Ammon's horn (tissue), 1 donor: ENCODE measurements at regions not wholly inside any gene's neighbourhood (a gene's known extent, or its start where the extent isn't known, plus 50 kb on each side); places are given as distances from the start of the nearest gene placed in this dataset.
"Not testable (repeated sequence)": the region's sequence is repeated elsewhere in the genome, so short reads cannot be mapped to it uniquely, and the experiment has no call there.

ENCODE experiments used
- DNase-seq: peaks from one replicate; pipeline ENCODE4 v3.0.0-alpha.2; 2016; ENCODE audit warnings: low spot score

DNA sequence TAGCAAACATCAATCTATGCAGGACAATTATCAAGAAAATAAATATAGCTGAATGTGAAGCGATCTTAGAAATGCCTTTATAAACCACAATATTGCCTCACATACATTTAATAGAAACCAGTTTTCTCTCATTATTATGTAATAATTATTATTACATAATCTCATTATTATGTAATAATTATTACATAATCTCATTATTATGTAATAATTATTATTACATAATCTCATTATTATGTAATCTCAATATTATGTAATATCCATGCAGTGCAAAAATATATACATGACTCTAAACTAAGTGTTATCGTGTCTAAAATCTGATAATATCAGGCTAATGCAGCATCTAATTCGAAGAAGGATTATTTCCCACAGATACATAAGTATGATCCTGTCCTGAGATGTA, 563.9 kb upstream of the SEMA6A start:
- DNase-seq = no peak

DNA sequence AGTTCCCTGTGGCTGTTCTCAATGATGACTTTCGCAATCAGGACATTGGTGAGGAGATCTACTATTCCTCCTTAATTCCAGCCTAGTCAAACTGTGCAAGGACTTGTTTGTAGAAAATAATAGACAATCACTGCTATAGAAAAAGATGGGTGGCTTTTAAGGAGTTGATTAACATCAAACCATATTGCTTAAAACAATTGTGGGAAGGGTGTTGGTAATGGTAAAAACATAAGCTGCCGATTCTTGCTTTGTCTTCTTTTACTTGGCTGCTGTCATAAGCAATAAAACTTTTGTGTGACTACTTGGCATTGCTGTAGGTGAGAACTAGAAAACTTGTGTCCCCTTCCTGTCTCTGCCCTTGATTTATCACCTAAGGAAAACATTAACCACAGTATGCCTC, 561.2 kb upstream of the SEMA6A start:
- DNase-seq = no peak

DNA sequence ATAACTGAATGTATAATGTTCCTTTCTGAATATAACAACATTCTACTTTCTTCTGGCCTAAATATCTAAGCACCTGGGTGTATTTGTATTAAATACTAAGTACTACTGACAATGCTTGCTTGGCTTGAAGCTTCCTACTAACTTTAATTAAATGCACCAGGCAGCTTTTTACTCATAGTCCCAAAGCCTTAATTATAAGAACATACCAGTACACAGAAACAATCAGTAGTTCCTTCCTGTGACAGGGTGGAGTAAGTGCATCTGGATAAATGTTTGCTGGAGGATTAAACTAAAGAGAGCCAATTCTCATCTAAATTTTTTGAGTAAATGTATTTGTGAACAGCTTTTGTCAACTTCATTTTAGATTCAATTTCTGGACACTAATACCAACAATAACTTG, 558.6 kb upstream of the SEMA6A start:
- no peak for DNase-seq

DNA sequence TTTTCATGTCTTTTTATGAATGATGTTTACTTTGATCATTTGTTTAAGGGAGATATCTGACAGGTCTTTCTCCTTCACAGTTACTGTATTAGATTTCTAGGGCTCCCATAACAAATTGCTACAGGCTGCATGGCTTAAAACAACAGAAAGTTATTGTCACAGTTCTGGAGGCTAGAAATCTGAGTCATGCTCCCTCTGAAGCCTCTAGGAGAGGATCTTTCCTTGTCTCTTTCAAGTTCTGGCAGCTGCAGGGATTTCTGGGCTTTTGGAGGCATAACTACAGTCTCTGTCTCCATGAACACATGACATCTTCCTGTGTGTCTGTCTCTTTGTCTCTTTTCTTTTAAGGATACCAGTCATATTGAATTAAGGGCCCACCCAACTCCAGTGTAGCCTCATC, 557.3 kb upstream of the SEMA6A start:
- peak; percentile 17 for DNase-seq

DNA sequence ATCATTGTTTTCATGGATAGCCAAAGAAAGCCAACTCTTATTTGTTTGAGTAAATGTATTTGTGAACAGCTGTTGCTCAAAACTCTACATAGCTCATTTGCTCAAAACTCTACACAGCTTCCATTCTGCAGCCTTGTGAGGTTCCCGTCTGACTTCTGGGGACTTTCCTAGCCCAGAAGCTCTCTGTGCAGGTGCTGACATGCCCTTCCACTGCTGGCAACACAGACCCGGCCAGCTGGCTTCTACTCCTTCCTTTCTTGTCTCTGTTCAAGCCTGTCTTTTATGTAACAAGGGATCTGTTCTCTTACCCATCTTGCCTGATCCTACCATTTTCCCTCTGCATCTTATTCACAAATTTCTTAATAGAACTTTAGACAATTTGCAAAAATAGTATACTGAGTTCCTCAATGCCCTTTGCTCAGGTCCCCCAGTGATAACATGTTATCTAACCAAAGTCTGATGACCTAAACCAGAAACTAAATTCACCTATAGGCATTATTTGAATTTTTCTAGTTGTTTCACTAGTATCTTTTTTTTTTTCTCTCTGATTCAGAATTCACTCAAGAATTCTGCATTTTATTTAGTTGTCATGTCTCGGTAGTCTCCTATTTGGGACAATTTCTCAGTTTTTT, 556.5 kb upstream of the SEMA6A start:
- DNase-seq = no peak

DNA sequence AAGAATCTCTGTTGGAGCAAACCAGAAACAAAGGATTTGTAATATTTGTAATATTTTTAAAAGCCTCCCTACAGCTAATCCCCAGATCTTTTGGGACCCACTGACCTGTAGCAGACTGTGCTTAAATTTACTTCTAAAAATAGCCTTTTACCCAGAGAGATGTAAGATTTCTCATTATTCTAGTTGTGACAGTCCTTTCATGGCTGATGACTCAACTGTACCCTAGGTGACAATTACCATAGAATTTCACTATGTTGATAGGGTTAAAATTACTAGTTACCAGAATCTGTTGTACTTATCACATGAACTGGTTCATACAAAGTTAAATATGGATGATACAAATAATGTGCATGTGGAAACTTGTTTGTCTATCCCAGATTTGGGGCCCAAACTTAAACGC, 543.9 kb upstream of the SEMA6A start:
- DNase-seq = no peak

DNA sequence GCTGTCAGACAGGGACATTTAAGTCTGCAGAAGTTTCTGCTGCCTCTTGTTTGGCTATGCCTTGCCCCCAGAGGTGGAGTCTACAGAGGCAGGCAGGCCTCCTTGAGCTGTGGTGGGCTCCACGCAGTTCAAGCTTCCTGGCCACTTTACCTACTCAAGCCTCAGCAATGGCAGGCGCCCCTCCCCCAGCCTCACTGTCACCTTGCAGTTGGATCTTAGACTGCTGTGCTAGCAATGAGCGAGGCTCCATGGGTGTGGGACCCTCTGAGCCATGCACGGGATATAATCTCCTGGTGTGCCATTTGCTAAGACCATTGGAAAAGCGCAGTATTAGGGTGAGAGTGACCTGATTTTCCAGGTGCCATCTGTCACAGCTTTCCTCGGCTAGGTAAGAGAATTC, 542.7 kb upstream of the SEMA6A start:
- not testable (repeated sequence) for DNase-seq

DNA sequence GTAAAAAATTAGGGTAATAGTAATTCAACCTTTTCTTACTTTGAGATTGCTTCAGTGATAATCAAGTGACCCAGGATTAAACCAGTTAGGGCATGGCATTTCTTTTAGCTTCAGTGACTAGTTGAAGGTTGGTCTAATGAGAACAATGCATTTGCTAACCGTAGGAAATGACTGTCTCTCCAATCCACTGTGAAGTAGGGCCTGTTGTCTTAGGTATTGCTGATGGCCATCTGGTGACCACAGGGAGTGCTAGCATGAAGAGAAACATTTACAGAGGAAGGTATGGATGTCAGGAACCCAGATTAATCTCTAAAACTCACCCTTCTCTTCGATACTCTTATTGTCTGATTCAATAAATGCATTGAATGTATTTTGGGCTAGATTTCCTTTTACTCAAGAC, 535.9 kb upstream of the SEMA6A start:
- DNase-seq = no peak

DNA sequence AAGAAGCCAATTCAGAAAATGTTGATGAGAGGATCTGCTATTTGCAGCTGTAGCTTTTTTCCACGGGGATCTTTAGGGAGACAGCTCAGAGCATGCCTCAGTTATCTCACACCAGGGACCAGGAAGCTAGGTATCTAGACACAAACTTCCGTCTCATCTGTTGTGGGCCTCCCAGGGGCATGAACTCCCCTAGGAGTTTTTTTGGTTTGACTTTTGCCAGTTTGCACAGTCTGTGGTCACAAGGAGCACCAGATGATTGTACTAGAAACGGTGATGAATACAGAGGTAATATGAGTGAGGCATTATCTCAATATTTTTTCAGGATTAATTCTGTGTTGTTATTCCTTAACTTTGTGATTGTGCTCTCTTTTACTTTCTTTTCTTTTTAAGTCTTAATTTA, 533.2 kb upstream of the SEMA6A start:
- no peak for DNase-seq

DNA sequence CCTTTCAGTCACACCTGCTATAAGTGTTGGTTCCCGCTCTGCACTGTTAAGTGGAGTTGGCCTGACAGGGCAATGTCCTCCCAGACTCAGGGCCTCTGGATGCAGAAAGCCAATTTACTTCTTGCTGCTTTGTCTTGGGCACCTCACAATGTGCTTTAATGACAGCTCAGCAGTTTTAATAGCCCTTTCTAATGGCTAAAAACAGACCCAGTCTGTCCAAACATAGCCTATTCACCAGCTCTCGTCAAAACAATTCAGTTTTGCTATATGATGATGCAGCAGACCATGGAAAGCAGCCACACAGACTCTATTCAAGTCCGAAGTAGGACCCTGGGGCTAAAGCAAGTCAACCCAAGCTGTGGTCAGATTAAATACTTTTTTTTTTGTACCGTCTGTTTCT, 529.1 kb upstream of the SEMA6A start:
- DNase-seq = peak; percentile 11

DNA sequence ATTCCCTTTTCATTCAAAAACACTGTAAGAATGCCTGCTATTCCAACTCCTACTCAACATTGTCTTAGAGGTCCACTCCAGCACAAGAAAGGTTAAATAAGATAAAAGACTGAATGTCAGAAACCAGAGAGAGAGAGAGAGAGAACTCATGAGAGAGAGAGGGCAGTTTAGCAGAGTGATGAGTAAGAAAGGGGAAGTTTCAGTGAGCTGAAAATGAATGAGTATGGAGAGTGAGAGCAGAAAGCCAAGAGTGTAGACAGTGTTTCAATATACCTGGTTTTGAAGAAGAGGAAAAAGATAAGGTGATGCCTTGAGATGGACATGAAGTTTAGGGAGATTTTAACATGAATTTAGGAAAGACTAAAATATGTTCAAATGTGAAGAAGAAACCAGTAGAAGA, 528.0 kb upstream of the SEMA6A start:
- DNase-seq = no peak

DNA sequence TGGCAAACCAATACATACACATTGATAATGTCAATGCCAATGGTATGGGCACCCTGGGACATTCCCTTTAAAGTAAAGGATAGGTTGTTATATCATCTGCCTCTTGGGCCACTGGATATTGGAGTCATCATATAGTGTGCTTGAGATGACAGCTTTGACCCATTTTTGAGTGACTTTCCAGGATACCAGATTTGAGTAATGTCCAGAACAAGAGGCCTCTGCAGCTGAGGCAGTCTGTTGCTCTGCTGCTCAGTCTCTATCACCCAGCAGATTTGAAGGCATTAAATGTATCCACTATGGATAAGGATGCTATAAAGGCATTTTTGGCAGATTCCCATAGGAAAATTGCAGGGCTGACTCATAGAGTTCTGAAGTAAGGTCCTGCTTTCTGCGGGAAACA, 525.6 kb upstream of the SEMA6A start:
- no peak for DNase-seq

DNA sequence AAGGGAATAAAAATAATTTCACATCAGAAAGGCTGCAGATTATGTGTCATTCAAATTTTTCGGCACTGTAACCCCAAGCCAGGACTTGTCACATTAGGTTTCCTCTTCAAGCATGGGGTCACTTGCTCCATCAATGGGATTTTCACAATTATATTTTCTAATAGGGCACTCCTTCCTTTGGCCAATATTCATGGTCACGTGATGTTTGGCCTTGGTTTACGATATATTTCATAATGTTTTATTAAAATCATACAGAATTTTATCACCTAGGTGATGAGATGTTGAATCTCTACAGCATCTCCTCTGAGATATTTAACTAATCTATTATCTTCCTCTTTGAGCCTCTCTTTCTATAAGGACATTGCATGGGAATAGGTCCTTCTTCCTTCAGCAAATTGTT, 523.5 kb upstream of the SEMA6A start:
- no peak for DNase-seq

DNA sequence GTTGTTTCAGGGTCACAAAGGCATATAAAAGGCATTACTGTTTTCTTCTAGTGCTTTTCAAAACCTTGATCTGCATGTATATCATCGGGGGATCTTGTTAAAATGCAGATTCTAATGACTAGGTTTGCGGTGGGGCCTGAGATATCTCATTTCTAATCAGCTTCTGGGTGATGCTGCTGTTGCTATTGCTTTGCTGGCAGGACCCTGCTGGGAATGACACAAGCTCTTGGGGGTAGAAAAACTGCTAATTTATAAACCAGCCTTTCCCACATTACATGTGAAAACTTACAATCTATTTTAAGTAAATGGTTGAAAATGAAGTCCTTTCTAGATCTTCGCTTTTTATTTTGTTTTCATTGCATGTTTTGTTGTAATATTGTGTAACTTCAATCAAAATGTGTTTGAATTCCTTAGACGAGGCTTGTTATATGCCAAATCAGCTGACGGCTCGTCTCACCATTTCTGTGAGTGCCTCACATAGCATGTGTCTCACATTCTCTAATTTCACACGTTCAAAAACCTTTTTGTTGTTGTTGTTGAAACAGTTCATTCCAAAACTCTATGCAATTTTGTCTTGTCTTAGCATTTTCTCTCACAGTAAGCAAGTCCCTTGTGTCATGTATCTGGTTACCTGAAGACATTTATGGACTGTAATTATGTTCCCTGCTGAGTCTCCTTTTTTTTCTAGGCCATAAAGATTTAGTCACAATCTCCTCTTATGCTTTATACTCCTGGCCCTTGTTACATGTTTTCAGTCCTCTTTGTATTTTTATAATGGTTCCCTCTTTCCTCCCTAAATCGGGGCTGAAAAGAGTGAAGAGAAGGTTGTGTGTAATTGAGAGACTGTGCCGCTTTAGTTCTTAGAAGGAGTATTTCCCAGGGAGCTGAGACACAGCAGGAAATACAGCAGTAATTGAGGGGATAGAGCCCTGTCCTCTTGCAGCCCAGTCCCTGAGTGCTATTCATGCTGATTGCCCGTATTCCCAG, 521.0 kb upstream of the SEMA6A start:
- DNase-seq = no peak

DNA sequence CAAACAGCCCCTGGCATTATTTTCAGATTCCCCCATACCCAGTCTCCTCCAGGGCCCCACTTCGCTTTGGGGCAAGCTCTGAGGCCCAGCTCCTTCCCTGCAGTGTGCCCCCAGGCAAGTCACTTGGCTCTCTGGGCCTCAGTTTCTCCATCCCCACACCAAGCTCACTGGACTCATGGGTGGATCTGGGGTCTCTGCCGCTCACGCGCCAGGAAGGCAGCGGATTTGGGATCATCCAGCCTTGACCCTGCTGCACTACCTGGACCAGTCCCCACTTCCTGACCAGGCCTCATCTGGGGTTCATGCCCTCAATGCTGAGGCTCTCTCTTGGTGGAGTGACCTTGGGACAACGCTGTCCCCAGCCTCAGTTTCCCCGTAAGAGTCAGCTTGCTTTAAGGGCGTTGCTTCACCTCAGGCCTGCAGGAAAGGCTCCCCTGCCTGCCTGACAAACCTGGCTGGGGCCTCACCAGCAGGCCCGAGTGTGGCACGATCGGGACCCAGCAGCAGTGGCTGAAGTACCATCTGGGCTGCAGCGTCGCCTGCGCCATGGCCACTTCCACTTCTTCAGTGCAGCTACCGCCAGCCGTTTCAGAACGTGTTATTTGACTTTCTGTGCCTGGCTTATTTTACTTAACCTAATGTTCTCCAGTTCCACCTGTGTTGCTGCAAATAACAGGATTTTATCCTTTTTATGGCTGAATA, 519.6 kb upstream of the SEMA6A start:
- DNase-seq = no peak

DNA sequence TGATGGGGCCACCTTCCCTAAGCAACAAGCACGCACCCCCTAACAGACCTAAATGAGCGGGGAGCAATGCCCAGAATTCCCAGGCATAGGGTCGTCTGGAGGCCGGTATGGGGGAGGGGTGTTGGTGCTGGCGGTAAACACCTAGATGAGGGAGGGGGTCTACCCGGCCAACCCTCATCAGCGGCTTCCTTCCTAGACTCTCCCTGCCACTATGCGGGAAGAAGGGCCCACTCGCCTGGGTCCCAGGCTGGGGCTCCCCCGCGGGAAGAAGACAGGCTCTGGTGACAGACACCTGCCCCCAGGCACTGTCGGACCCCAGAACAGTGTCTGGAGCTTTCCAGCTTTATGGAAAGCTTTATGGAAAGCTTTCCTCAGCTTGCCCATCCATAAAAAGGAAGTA, 519.0 kb upstream of the SEMA6A start:
- no peak for DNase-seq

DNA sequence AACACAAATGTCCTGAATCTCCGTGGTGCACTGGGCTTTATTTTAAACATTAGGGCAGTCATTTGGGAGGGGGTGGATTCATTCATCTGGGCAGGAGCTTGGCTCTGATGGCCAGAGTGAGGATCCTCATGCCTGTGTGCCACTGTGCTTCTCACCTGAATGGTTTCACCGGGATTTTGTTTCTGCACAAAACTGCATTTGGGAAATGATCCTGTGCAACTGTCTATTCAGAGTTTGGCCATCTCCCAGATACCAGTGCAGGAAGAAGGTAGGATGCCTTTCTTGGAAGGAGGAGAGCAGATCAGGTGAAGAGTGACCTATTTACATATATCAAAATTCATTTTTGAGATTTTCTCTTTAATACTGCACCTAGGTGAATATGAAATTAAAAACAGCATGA, 514.4 kb upstream of the SEMA6A start:
- DNase-seq = no peak

DNA sequence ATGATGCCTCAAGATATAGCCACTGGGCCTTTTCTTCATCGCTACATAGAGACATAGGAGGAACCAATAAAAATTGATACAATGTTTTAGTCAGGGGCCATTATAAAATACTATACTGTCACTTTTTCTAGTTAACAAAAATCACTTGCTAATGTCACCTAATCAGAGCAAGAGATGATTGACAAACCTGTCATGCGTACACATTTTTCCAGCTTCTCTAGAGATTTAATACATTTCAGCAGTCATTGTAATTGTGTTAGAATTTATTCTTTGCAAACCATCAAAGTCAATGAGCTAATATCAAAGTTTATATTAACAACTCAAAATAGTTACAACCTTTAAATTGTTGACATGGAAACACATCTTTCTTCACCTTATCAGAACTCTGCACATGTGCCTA, 513.6 kb upstream of the SEMA6A start:
- DNase-seq = no peak

DNA sequence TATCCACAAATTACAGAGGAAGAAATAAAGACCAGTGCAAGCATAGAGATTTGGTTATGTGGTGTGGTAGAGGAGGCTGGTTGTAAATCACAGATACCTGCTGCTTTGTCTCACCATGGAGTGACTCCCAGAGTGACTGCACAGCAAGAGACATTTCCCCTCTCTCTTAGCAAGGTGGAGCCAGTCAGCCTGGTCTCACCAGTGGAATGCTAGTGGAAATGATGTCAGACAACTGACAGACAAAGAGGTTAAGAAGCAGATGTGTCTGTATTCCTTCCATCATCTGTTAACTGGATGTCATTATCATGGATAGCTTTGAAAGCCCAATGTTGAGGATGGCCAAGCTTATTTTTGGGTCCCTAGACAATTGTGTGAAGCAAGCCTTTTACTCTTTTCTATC, 509.4 kb upstream of the SEMA6A start:
- peak; percentile 55 for DNase-seq

DNA sequence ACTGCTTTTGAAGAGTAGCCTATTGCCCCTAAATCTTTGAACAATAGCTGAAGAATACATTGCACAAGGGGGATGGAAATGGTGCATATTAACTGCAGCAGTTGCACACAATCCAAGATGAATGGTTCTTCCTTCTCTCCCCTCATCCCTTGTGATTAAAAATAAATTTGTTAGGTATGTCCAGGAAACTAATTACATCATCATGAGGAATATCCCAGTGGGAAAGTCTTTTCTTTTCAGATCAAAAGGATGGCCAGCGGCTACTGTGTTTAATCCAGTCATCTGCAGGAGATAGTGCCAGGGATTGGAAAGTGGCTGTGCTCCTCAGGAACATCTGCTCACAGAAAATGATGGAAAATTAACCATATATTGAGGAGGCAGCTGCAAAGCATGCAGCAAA, 508.4 kb upstream of the SEMA6A start:
- DNase-seq = no peak

DNA sequence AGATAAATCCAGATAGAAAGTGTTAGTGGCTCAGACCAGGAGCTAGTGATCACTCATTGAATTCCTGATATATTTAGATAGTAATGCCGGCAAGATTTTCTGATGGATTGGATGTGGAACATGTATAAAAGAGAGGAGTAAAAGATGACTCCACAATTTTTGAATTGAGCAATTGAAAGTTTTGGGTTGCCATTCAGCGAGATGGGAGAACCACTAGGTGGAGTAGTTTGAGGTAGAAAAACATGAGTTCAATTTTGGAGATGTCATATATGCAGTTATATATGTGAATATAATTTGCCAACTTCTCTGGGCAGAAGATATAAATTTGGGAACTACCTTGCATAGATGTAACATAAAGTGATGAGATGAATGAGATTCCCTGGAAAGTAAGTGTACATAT, 502.5 kb upstream of the SEMA6A start:
- no peak for DNase-seq

DNA sequence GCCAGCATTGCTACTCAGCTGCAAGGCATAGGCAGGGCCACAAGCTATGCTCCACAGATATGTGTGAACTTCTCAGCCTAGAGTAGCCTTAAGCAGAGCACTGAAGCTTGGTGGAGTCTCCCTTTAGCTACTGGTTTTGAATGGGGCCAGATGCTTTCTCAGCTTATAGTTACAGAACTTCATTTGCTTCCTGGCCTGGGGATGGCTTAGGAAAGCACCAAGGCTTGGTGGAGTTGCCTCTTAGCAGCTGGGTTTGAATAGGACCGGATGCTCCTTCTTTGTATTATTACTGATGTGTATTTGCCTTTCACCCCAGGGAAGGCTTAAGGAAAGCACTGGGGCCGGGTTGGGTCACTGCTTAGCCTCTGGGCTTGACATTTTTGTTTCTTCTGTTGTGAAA, 497.8 kb upstream of the SEMA6A start:
- DNase-seq = no peak

DNA sequence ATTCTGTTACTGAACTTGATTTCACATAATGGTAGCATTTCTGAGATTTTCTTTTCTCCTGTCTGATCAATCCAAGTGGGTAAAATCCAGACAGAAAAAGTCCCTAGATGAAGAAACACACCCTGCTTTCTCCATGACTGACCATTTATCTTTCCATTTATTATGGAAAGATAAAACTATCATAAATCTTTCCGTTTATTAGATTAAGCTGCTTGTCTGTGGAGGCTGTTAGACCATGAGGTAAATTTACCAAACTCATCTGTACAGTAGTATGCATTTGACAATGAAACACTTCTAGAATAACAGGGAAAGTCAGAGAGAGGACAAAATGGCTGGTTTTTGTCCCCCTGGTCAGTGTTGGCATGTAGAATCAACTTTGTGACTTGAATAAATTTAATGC, 491.2 kb upstream of the SEMA6A start:
- DNase-seq = no peak
